A549 (cell line): ENCODE measurements at regions not wholly inside any gene's neighbourhood (a gene's known extent, or its start where the extent isn't known, plus 50 kb on each side); places are given as distances from the start of the nearest gene placed in this dataset.

Source experiments
- BHLHE40 ChIP-seq: IDR thresholded peaks from 2 replicates; pipeline ENCODE4 v1.6.1; 2012; ENCODE audit warnings: low read depth, low read length, inconsistent platforms
- CHD4 ChIP-seq: fragments of 200-600 bp; sonication (generic); IDR thresholded peaks from 2 replicates; pipeline ENCODE4 v1.6.1; 2016; ENCODE audit warnings: antibody characterized with exemption, mild to moderate bottlenecking, borderline replicate concordance
- ESRRA ChIP-seq: fragments of 150-350 bp; IDR thresholded peaks from 2 replicates; pipeline ENCODE4 v1.6.1; 2014; ENCODE audit warnings: mild to moderate bottlenecking, low read length, borderline replicate concordance
- JUN ChIP-seq, 2 experiments: fragments of >200 bp; sonication (Bioruptor Twin); formaldehyde crosslinking; IDR thresholded peaks; 2 replicates in 1 of 2; 3 replicates in 1 of 2; pipeline ENCODE4 v1.6.1; 2016 to 2017
- MYC ChIP-seq: IDR thresholded peaks from 2 replicates; pipeline ENCODE4 v1.6.1; 2012; ENCODE audit warnings: mild to moderate bottlenecking, inconsistent platforms, low read length, improper control_type of control experiment, borderline replicate concordance
- POLR2A ChIP-seq: IDR thresholded peaks from 2 replicates; pipeline ENCODE4 v1.6.1; 2012; ENCODE audit warnings: mild to moderate bottlenecking, low read length
- RCOR1 ChIP-seq: fragments of 150-350 bp; IDR thresholded peaks from 2 replicates; pipeline ENCODE4 v1.6.1; 2014; ENCODE audit warnings: antibody characterized with exemption, low read length, low read depth
- RFX5 ChIP-seq: fragments of 450-650 bp; IDR thresholded peaks from 2 replicates; pipeline ENCODE4 v1.7.1; 2014; ENCODE audit warnings: antibody characterized with exemption, mild to moderate bottlenecking, moderate library complexity
- TP53 ChIP-seq: fragments of 250-450 bp; sonication (Bioruptor Pico); IDR thresholded peaks from 2 replicates; pipeline ENCODE4 v1.5.0; 2021; ENCODE audit warnings: mild to moderate bottlenecking, moderate library complexity
- USF2 ChIP-seq: fragments of 450-650 bp; IDR thresholded peaks from 2 replicates; pipeline ENCODE4 v1.6.1; 2014; ENCODE audit warnings: antibody characterized with exemption

- no peak for TF ChIP-seq TP53 (CRISPR knock-in tag)
- TF ChIP-seq ESRRA: no peak
- no peak for TF ChIP-seq BHLHE40
- no peak for TF ChIP-seq RCOR1
- no peak for TF ChIP-seq CHD4
- no peak for TF ChIP-seq MYC
- no peak for TF ChIP-seq POLR2A
- no peak for TF ChIP-seq RFX5
- no peak for TF ChIP-seq USF2
- no peak for TF ChIP-seq JUN (IDR thresholded peaks at IDR 0.05)
Observed at GRCh38 chr13:105083992-105084391, 1451.5 kb downstream of the EFNB2 start.
